ENCODE measurements at regions not wholly inside any gene's neighbourhood (a gene's known extent, or its start where the extent isn't known, plus 50 kb on each side); places are given as distances from the start of the nearest gene placed in this dataset.

GRCh38 chr5:39942606-39943005 lies 517.8 kb upstream of the DAB2 start:
- Histone ChIP-seq H3K36me3 (ENCODE audit: control insufficient read depth, insufficient read depth, low read length) (no peaks in the 10 kb centered on the region), H3K4me2 (ENCODE audit: extremely low read depth, insufficient read depth, low read length) (no peak overlapping the region), H3K9ac (ENCODE audit: insufficient read depth, low read length) (no peak overlapping the region), H2AFZ (ENCODE audit: low read length) (no peak overlapping the region), H3K4me1 (ENCODE audit: control insufficient read depth, extremely low read depth, insufficient read depth, low read length) (no peaks in the 10 kb centered on the region), H4K20me1 (ENCODE audit: control insufficient read depth, extremely low read depth, insufficient read depth, low read length) (no peaks in the 10 kb centered on the region), H3K4me3 (replicated peaks in 1 of 4; ENCODE audit: control extremely low read depth in 1 of 4, insufficient read depth in 1 of 4, low read depth in 3 of 4, low read length in 4 of 4) (no peak overlapping the region), H3K9me3 (ENCODE audit: control insufficient read depth, insufficient read depth, low read depth, low read length) (no peaks in the 10 kb centered on the region), H3K27ac (ENCODE audit: insufficient read depth, low read length) (no peak overlapping the region), H3K27me3 (ENCODE audit: control insufficient read depth, insufficient read depth, low read length) (no peaks in the 10 kb centered on the region), H3K79me2 (ENCODE audit: control insufficient read depth, insufficient read depth, low read length) (no peaks in the 10 kb centered on the region)
- DNase-seq (ENCODE audit: low read depth in 2 of 2) = no peak
- TF ChIP-seq EZH2 (IDR thresholded peaks at IDR 0.05; ENCODE audit: low read length, missing control alignments) (no peak), CTCF (conservative IDR thresholded peaks at IDR 0.05 in 1 of 2, IDR thresholded peaks at IDR 0.05 in 1 of 2; ENCODE audit: low read depth in 1 of 2, low read length in 2 of 2) (no peak)

- Histone ChIP-seq H3K4me2 (ENCODE audit: extremely low read depth, insufficient read depth, low read length) (no peak overlapping the region), H3K27me3 (ENCODE audit: control insufficient read depth, insufficient read depth, low read length) (no peaks in the 10 kb centered on the region), H3K4me1 (ENCODE audit: control insufficient read depth, extremely low read depth, insufficient read depth, low read length) (no peaks in the 10 kb centered on the region), H3K36me3 (ENCODE audit: control insufficient read depth, insufficient read depth, low read length) (no peaks in the 10 kb centered on the region), H2AFZ (ENCODE audit: low read length) (no peak overlapping the region), H3K79me2 (ENCODE audit: control insufficient read depth, insufficient read depth, low read length) (no peaks in the 10 kb centered on the region), H3K4me3 (replicated peaks in 1 of 4; ENCODE audit: control extremely low read depth in 1 of 4, insufficient read depth in 1 of 4, low read depth in 3 of 4, low read length in 4 of 4) (no peak overlapping the region), H4K20me1 (ENCODE audit: control insufficient read depth, extremely low read depth, insufficient read depth, low read length) (no peaks in the 10 kb centered on the region), H3K9ac (ENCODE audit: insufficient read depth, low read length) (no peak overlapping the region), H3K9me3 (ENCODE audit: control insufficient read depth, insufficient read depth, low read depth, low read length) (no peaks in the 10 kb centered on the region), H3K27ac (ENCODE audit: insufficient read depth, low read length) (no peak overlapping the region)
- TF ChIP-seq CTCF (conservative IDR thresholded peaks at IDR 0.05 in 1 of 2, IDR thresholded peaks at IDR 0.05 in 1 of 2; ENCODE audit: low read depth in 1 of 2, low read length in 2 of 2) = no peak
- DNase-seq (ENCODE audit: low read depth in 2 of 2) = no peak
These were observed 516.6 kb upstream of the DAB2 start for GRCh38 chr5:39941416-39941815.

GRCh38 chr5:39934830-39935229 lies 510.1 kb upstream of the DAB2 start:
- H3K9me3 ChIP-seq (ENCODE audit: control insufficient read depth, insufficient read depth, low read depth, low read length) = no peaks in the 10 kb centered on the region
- no peak overlapping the region for H3K9ac ChIP-seq (ENCODE audit: insufficient read depth, low read length)
- H3K36me3 ChIP-seq (ENCODE audit: control insufficient read depth, insufficient read depth, low read length) = no peaks in the 10 kb centered on the region
- DNase-seq (ENCODE audit: low read depth in 2 of 2) = no peak
- no peaks in the 10 kb centered on the region for H3K27me3 ChIP-seq (ENCODE audit: control insufficient read depth, insufficient read depth, low read length)
- no peak overlapping the region for H3K4me3 ChIP-seq (replicated peaks in 1 of 4; ENCODE audit: control extremely low read depth in 1 of 4, insufficient read depth in 1 of 4, low read depth in 3 of 4, low read length in 4 of 4)
- no peaks in the 10 kb centered on the region for H4K20me1 ChIP-seq (ENCODE audit: control insufficient read depth, extremely low read depth, insufficient read depth, low read length)
- no peak overlapping the region for H3K27ac ChIP-seq (ENCODE audit: insufficient read depth, low read length)
- TF ChIP-seq EZH2 (IDR thresholded peaks at IDR 0.05; ENCODE audit: low read length, missing control alignments) = no peak
- TF ChIP-seq CTCF (conservative IDR thresholded peaks at IDR 0.05 in 1 of 2, IDR thresholded peaks at IDR 0.05 in 1 of 2; ENCODE audit: low read depth in 1 of 2, low read length in 2 of 2) = no peak
- no peak overlapping the region for H3K4me2 ChIP-seq (ENCODE audit: extremely low read depth, insufficient read depth, low read length)
- no peaks in the 10 kb centered on the region for H3K79me2 ChIP-seq (ENCODE audit: control insufficient read depth, insufficient read depth, low read length)
- H2AFZ ChIP-seq (ENCODE audit: low read length) = no peak overlapping the region
- no peaks in the 10 kb centered on the region for H3K4me1 ChIP-seq (ENCODE audit: control insufficient read depth, extremely low read depth, insufficient read depth, low read length)

Measured in fibroblast of lung (primary cell).